ENCODE measurements at regions not wholly inside any gene's neighbourhood (a gene's known extent, or its start where the extent isn't known, plus 50 kb on each side); places are given as distances from the start of the nearest gene placed in this dataset.

GRCh38 chr5:174235221-174236011 is 189.9 kb downstream of the NSG2 start:
- DNase-seq (ENCODE audit: low read depth) = no peak

GRCh38 chr5:174236070-174236469 is 190.6 kb downstream of the NSG2 start:
- no peak for DNase-seq (ENCODE audit: low read depth)

DNA sequence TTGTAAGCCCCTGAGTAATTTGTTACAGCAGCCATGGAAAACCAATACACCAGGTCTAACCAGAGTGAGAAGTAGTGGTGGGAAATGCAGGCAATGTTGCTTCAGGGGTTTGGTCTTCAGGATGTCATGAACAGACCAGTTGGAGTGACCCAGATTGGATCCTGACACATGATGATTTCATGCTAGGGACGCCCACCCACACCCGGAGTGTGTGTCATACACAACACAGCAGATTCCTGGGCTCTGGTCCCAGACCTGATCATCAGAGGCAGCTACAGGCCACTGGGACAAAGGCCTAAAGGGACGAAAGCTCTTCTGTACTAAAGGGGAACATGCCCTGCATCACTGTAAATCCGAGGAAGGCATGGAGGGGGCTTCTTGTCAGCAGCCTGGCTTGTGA is 194.2 kb downstream of the NSG2 start:
- DNase-seq (ENCODE audit: low read depth) = no peak

- no peak for DNase-seq (ENCODE audit: low read depth)
Measured at GRCh38 chr5:174242573-174242972, 197.1 kb downstream of the NSG2 start.

GRCh38 chr5:174243904-174244303 is 198.4 kb downstream of the NSG2 start:
- no peak for DNase-seq (ENCODE audit: low read depth)

DNA sequence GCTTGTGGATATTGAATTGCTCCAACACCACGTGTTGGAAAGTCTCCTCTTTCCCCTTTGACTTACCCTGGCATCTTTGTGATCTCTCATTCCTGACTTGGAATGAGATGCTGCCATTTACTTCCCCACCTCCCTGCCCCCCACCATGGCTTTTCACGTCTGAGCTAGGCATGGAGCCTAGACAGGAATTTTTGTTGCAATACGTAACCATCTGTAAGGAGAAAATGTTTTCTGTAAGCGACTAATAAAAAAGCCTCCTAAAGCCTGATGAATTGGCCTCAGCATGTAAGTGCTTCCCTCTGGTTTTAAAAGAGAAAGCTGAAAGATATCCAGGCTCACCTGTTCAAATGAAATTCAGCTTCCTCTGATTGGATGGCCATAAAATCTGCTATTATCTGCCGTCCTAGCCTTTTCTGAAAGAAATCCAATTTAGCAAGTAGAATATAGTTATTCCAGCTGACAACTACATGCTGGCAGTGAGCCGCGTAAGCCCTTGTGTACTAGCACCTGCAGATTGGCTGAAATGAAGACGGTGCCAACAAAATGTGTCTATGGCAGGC is 200.1 kb downstream of the NSG2 start:
- DNase-seq (ENCODE audit: low read depth) = no peak

DNA sequence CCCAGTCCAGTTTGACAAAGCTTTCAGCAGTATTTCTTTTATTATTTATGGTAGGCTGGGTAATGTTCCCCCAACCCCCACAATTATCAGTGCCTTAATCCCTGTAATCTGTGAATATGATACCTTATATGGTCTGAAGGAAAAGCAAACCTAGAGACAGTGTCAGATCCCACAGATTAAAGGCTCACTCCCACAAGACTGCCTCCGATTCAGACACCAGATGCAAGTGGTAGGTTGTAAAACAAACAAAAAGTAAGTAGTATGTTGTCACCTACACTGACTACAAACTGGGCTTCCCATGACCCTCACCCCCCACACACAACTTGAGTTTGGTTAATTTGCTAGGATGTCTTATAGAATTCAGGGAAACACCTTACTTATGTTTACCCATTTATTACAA is 201.2 kb downstream of the NSG2 start:
- no peak for DNase-seq (ENCODE audit: low read depth)

- no peak for DNase-seq (ENCODE audit: low read depth)
Measured at GRCh38 chr5:174247301-174247700, 201.8 kb downstream of the NSG2 start.

- no peak for DNase-seq (ENCODE audit: low read depth)
Measured at GRCh38 chr5:174251305-174252000, 205.9 kb downstream of the NSG2 start.

GRCh38 chr5:174252121-174252520 is 206.6 kb downstream of the NSG2 start:
- no peak for DNase-seq (ENCODE audit: low read depth)

DNA sequence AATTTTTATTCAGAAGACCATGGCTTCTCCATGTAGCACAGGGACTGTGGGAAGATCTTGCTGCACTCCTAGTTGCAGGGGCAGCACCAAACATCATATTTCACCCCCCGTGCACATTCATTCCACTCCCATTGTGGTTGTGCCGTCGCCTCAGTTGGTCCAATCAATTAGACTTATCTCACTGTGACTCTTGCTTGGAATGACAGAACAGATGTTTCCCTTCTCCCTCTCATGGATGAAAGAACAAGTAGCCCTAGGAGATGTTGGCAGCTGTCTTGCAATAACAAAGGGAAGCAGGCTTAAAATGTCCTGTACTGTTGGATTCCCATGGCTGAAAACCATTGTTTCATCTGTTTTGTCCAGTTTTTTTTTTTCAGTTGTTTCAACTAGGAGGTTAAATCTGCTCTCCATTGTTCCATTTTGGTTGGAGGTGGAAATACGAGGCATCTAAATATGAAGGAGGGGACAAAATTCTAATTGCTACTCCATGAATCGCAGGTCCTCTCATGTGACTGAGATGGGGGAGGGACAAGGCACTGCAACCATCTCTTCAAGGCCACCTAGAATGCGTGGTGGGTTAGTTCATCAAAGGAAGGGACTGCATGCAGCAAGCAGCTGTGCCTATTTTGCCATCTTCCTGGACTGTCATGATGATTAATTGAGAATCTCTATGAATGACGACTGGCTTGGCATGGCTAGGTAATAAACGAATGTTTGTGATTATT is 214.4 kb downstream of the NSG2 start:
- DNase-seq (ENCODE audit: low read depth) = no peak

- no peak for DNase-seq (ENCODE audit: low read depth)
Measured at GRCh38 chr5:174271316-174271715, 225.8 kb downstream of the NSG2 start.

- DNase-seq (ENCODE audit: low read depth) = no peak
Measured at GRCh38 chr5:174272671-174273070, 227.2 kb downstream of the NSG2 start.

DNA sequence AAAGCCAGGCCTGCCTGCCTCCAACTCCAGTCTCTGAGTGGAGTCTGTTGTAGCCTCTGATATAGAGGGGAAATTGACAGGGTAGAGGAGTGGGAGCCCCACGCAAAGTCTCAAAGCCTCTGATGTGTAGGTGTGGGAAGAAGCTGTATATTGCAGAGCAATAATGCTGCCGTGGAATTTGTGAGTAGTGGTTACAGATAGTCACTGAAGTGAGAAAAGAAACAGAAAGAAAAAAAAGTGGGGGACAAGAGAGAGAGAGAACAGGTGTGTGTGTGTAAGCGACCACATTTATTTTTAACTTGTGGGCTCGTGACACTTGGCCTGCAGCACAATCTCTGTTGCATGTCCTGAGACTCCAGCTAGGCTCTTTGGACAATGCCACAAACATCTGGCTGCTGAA is 227.8 kb downstream of the NSG2 start:
- no peak for DNase-seq (ENCODE audit: low read depth)

GRCh38 chr5:174275959-174276358 is 230.5 kb downstream of the NSG2 start:
- no peak for DNase-seq (ENCODE audit: low read depth)

DNA sequence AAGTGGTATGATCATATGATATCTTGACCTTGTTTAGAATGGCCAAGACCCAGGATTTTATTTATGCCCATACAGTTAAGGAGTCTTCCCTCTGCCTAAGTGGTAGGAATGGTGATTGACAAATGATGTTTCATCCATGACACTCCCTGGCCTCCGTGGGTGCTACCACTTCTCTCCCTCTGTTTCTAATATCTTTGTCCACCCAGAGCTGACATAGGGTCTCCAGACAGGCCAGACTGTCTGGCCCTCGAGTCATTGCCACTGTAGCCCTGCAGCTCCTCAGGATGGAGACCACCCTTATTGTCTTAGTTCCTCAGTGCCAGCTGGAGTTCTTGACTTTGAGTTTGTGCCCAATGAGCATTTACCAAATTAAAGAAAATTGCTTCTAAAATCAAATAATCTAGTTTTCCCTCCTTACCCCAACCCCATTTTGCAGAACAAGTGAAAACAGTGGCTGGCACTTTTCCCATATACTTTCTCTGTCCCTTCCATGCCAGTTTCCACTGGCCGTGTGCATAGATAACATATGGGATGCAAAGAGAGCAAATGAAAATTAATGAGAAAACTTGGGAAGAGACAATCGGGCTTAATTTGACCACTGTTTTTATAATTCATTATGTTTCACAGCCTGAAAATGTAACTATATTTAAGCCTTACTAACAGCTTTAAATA is 235.7 kb downstream of the NSG2 start:
- no peak for DNase-seq (ENCODE audit: low read depth)

DNA sequence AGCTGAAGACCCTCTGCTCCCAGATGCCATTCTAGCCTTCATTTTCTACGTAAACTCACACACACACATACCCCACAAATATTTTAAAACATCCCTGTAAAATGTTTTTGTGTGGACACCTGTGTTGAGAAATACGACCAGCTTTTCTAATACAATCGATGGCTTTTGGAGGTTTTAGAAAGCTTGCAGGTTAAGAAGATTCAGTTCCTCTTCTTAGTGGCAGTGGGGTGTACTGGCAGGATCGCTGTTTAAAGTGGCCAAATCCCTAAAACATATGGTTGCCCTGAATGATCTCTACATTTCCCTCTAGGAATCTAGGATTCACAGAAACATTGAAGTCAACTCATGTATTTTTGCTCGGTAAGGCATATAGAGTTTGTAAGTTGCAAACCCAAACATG is 236.3 kb downstream of the NSG2 start:
- DNase-seq (ENCODE audit: low read depth) = no peak

- DNase-seq (ENCODE audit: low read depth) = no peak
Measured at GRCh38 chr5:174282391-174282790, 236.9 kb downstream of the NSG2 start.

DNA sequence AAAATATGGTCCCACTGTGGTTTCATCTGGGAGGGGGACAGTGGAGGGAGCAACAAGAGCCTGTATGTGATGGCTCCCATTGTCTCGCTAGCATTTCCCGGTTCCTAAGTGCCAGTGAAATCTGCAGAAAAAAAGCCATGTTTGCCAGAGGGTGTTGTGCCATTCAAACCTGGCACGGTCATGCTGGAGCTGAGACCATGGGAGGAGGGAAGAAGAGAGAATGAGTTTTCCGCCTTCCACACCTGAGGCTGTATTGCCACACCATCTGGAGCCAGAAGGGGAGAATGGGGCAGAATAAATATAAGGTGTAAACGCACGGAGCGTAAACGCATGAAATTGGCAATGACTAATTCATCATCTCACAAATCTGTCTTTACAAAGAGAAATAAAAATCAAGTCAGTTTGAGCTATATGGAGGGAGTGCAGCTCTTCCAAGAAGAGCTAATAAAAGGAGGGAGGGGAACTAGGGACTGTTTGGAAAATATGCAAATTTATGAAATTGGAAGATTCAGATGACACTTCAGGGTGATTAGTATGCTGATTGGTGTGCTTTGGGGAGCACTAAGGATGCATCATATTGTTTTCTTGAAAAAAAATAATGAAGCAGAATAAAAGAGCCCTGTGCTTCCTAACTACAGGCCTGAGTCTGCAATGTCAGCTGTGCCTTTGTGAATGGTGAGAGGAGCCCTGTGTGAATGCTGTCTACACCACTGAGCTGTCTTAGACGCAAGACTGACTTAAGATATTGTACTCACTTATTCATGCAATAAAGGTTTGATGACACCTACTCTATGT is 237.9 kb downstream of the NSG2 start:
- no peak for DNase-seq (ENCODE audit: low read depth)

DNA sequence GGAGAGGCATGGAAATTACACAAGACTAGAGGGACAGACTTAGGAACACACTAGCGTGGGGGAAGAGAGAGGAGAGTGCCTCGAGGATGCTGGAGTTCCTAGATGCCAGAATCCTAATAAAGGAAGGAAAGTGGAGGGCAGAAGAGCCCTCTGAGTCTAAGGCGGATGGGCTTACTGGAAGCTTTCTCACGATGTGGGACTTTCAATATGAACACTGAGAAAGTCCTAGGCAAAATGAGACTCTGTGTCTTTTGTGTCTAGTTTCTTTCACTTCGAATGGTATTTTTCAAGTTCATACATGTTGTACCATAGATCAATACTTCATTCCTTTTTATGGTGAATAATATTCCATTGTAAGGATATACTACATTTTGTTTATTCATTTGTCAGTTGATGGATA is 239.4 kb downstream of the NSG2 start:
- DNase-seq (ENCODE audit: low read depth) = no peak

DNA sequence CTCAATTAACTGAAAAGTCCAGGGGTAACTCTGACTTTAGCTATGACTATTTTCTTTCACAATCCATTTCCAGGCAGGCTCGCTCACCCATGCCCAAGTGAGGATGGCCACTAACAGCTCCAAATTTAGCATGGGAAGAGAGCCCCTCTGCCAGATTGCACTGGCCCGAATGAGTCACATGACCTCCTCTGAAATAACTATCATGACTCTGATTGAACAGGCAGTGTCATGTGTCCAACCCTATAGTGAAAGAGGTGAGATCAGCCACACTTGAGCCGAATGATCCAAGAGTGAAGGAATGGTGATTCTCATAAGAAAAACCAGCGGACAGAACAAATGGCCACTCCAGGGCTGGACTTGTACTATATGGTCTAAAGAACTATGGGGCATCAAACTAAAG is 242.3 kb downstream of the NSG2 start:
- DNase-seq (ENCODE audit: low read depth) = no peak
